ENCODE measurements at regions not wholly inside any gene's neighbourhood (a gene's known extent, or its start where the extent isn't known, plus 50 kb on each side); places are given as distances from the start of the nearest gene placed in this dataset.

DNA sequence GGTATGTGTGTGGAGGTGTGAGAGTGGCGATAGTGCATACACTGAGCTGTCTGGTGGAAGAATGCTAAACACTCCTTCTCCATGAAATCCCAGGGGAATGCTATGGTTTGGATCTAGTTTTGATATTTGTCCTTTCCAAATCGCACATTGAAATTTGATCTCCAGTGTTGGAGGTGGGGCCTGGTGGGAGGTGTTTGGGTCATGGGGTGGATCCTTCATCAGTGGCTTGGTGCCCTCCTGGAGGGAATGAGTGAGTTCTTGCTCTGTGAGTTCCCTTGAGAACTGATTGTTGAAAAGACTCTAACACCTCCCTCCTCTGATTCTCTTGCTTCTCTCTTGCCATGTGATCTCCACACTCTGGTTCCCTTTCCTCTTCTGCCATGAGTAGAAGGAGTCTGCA is 114.1 kb upstream of the HHIP start:
- no peak overlapping the region for H3K56ac ChIP-seq (ENCODE audit: insufficient read length, low read depth, low read length)
- no peak for DNase-seq
- no peak overlapping the region for H3K4me2 ChIP-seq (ENCODE audit: insufficient read depth, insufficient read length, low read length)
- no peak overlapping the region for H2BK120ac ChIP-seq (ENCODE audit: low read depth, low read length, poor library complexity, severe bottlenecking)
- no peak overlapping the region for H3K14ac ChIP-seq (ENCODE audit: insufficient read depth, low read length)
- no peak overlapping the region for H2BK15ac ChIP-seq (ENCODE audit: low read depth, low read length)
- H2BK20ac ChIP-seq (ENCODE audit: low read depth, low read length, poor library complexity, severe bottlenecking), result no peak overlapping the region
- H3K79me2 ChIP-seq (ENCODE audit: insufficient read depth, low read length), result no peaks in the 10 kb centered on the region
- no peak overlapping the region for H4K91ac ChIP-seq (ENCODE audit: insufficient read length, low read depth, low read length)
- H4K20me1 ChIP-seq (ENCODE audit: control insufficient read depth, insufficient read depth, insufficient read length), result no peaks in the 10 kb centered on the region
- H3K4me3 Mint-ChIP-seq, result no peak overlapping the region
- no peaks in the 10 kb centered on the region for H3K9me3 Mint-ChIP-seq
- H3K27ac Mint-ChIP-seq, result no peak overlapping the region
- H3K36me3 Mint-ChIP-seq (ENCODE audit: insufficient read depth in 1 of 3, low read depth in 3 of 3), result peaks cover 0 to 3% (median 0%) of the 10 kb centered on the region in 3 experiments; a peak in 1 of 7 replicates
- no CpG with 5 or more reads among the region's 2 CpGs for WGBS (ENCODE audit: extremely low coverage, insufficient read length, low lambda C conversion rate)
- no peaks in the 10 kb centered on the region for H3K27me3 ChIP-seq (ENCODE audit: insufficient read depth, low read length)
- no peak overlapping the region for H3K23ac ChIP-seq (ENCODE audit: insufficient read length, low read depth, low read length)
- no peaks in the 10 kb centered on the region for H3K4me1 ChIP-seq (ENCODE audit: insufficient read depth, low read length)
- H3T11ph ChIP-seq (ENCODE audit: low read length), result no peak overlapping the region
- no peak overlapping the region for H3K18ac ChIP-seq (ENCODE audit: insufficient read length, low read depth, low read length)
- H3K27ac ChIP-seq (ENCODE audit: insufficient read length, low read depth, low read length), result no peak overlapping the region
- H2AFZ ChIP-seq (ENCODE audit: low read length), result no peak overlapping the region
- no peak overlapping the region for H2AK5ac ChIP-seq (ENCODE audit: insufficient read length, low read length)
- no peak overlapping the region for H3K4ac ChIP-seq (ENCODE audit: low read depth, low read length)
- no peaks in the 10 kb centered on the region for H3K23me2 ChIP-seq (ENCODE audit: insufficient read length, low read depth, low read length, poor library complexity, severe bottlenecking)
- TF ChIP-seq, protein P1, sequence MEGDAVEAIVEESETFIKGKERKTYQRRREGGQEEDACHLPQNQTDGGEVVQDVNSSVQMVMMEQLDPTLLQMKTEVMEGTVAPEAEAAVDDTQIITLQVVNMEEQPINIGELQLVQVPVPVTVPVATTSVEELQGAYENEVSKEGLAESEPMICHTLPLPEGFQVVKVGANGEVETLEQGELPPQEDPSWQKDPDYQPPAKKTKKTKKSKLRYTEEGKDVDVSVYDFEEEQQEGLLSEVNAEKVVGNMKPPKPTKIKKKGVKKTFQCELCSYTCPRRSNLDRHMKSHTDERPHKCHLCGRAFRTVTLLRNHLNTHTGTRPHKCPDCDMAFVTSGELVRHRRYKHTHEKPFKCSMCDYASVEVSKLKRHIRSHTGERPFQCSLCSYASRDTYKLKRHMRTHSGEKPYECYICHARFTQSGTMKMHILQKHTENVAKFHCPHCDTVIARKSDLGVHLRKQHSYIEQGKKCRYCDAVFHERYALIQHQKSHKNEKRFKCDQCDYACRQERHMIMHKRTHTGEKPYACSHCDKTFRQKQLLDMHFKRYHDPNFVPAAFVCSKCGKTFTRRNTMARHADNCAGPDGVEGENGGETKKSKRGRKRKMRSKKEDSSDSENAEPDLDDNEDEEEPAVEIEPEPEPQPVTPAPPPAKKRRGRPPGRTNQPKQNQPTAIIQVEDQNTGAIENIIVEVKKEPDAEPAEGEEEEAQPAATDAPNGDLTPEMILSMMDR (conservative IDR thresholded peaks at IDR 0.05), result no peak
- H3K9ac ChIP-seq (ENCODE audit: extremely low read depth, insufficient read length, low read length), result no peak overlapping the region
- H3K9me3 ChIP-seq (ENCODE audit: control insufficient read depth, low read depth, low read length), result no peaks in the 10 kb centered on the region
- H3K27me3 Mint-ChIP-seq (ENCODE audit: low read depth), result no peaks in the 10 kb centered on the region
- no peak overlapping the region for H4K8ac ChIP-seq (replicated peaks; ENCODE audit: insufficient read length, low read depth, low read length)
- H2BK5ac ChIP-seq (ENCODE audit: insufficient read length, low read length), result no peak overlapping the region
- no peak overlapping the region for H4K5ac ChIP-seq (ENCODE audit: insufficient read length, low read depth, low read length)
- H3K79me1 ChIP-seq (ENCODE audit: insufficient read depth, low read depth, low read length, poor library complexity, severe bottlenecking), result no peaks in the 10 kb centered on the region
- no peak overlapping the region for H2BK12ac ChIP-seq (ENCODE audit: insufficient read length, low read depth, low read length)
- H3K4me1 Mint-ChIP-seq, result peaks cover 6 to 8% of the 10 kb centered on the region in 2 experiments; a peak in 3 of 4 replicates
